ENCODE measurements at regions not wholly inside any gene's neighbourhood (a gene's known extent, or its start where the extent isn't known, plus 50 kb on each side); places are given as distances from the start of the nearest gene placed in this dataset.
"Not testable (repeated sequence)": the region's sequence is repeated elsewhere in the genome, so short reads cannot be mapped to it uniquely, and the experiment has no call there.

- DNase-seq = no peak
- WGBS, 3 donors = 83 to 91% (median 90%) methylated on average over 3 of the region's 3 CpGs
- Histone ChIP-seq H3K27ac (no peak overlapping the region), H3K4me3 (no peak overlapping the region), H3K4me1 (ENCODE audit: insufficient read depth) (no peaks in the 10 kb centered on the region), H3K27me3 (no peaks in the 10 kb centered on the region), H3K36me3 (no peaks in the 10 kb centered on the region), H3K9me3 (no peaks in the 10 kb centered on the region)
- intact Hi-C loops (cut with DNase I) = no loop called here
- no peak for TF ChIP-seq EP300 (IDR thresholded peaks at IDR 0.05)
- TF ChIP-seq CTCF (IDR thresholded peaks at IDR 0.05) = no peak
Observed at GRCh38 chr21:27036736-27037301, 69.9 kb upstream of the ADAMTS5 start.

- Histone ChIP-seq H3K27ac (no peak overlapping the region), H3K4me1 (ENCODE audit: insufficient read depth) (no peaks in the 10 kb centered on the region), H3K4me3 (no peak overlapping the region), H3K36me3 (no peaks in the 10 kb centered on the region), H3K9me3 (no peaks in the 10 kb centered on the region), H3K27me3 (no peaks in the 10 kb centered on the region)
- DNase-seq = no peak
- WGBS, 3 donors = 64 to 78% (median 71%) methylated on average over 4 of the region's 4 CpGs
- no peak for TF ChIP-seq POLR2A (IDR thresholded peaks at IDR 0.05)
- TF ChIP-seq CTCF (IDR thresholded peaks at IDR 0.05) = no peak
- no peak for TF ChIP-seq EP300 (IDR thresholded peaks at IDR 0.05)
- intact Hi-C loops (cut with DNase I) = no loop called here
Observed at GRCh38 chr21:27035791-27036190, 68.9 kb upstream of the ADAMTS5 start.

GRCh38 chr21:27034796-27035195 is 67.9 kb upstream of the ADAMTS5 start:
- no peaks in the 10 kb centered on the region for H3K9me3 ChIP-seq
- DNase-seq = no peak
- WGBS, 3 donors = 96 to 98% (median 97%) methylated on average over 1 of the region's 1 CpG
- H3K4me1 ChIP-seq (ENCODE audit: insufficient read depth) = no peaks in the 10 kb centered on the region
- no peak overlapping the region for H3K4me3 ChIP-seq
- no peaks in the 10 kb centered on the region for H3K27me3 ChIP-seq
- H3K36me3 ChIP-seq = no peaks in the 10 kb centered on the region
- TF ChIP-seq POLR2A (IDR thresholded peaks at IDR 0.05) (no peak), CTCF (IDR thresholded peaks at IDR 0.05) (no peak), EP300 (IDR thresholded peaks at IDR 0.05) (no peak)
- no peak overlapping the region for H3K27ac ChIP-seq
- intact Hi-C loops (cut with DNase I) = no loop called here

- H3K36me3 ChIP-seq = no peaks in the 10 kb centered on the region
- no peaks in the 10 kb centered on the region for H3K27me3 ChIP-seq
- TF ChIP-seq EP300 (IDR thresholded peaks at IDR 0.05) = no peak
- no peaks in the 10 kb centered on the region for H3K4me1 ChIP-seq (ENCODE audit: insufficient read depth)
- no peaks in the 10 kb centered on the region for H3K9me3 ChIP-seq
- intact Hi-C loops (cut with DNase I) = no loop called here
- WGBS, 3 donors = 65 to 78% (median 73%) methylated on average over 3 of the region's 3 CpGs
- peak in 1 of 5 donors; percentile 29 for DNase-seq
- H3K4me3 ChIP-seq = no peak overlapping the region
- H3K27ac ChIP-seq = no peak overlapping the region
Observed at GRCh38 chr21:27033471-27033870, 66.6 kb upstream of the ADAMTS5 start.

- DNase-seq = no peak
- intact Hi-C loops (cut with DNase I) = loop anchor here in 1 of 4 donors (10.0 kb wide), 1 partner anchor 1608 kb away; no protein-coding TSS in a partner anchor
- H3K4me3 ChIP-seq = no peak overlapping the region
- H3K27me3 ChIP-seq = no peaks in the 10 kb centered on the region
- H3K4me1 ChIP-seq (ENCODE audit: insufficient read depth) = no peaks in the 10 kb centered on the region
- 71 to 88% (median 81%) methylated on average over 1 of the region's 1 CpG for WGBS, 3 donors
- H3K27ac ChIP-seq = no peak overlapping the region
- no peaks in the 10 kb centered on the region for H3K9me3 ChIP-seq
- H3K36me3 ChIP-seq = no peaks in the 10 kb centered on the region
- TF ChIP-seq CTCF (IDR thresholded peaks at IDR 0.05) = no peak
- no peak for TF ChIP-seq EP300 (IDR thresholded peaks at IDR 0.05)
- TF ChIP-seq POLR2A (IDR thresholded peaks at IDR 0.05) = no peak
Observed at GRCh38 chr21:27026501-27026900, 59.6 kb upstream of the ADAMTS5 start.

- not testable (repeated sequence) for H3K36me3 ChIP-seq; DNase-seq; H3K27me3 ChIP-seq; H3K27ac ChIP-seq; H3K4me3 ChIP-seq; H3K9me3 ChIP-seq; H3K4me1 ChIP-seq (ENCODE audit: insufficient read depth)
- WGBS, 3 donors = 86 to 90% (median 86%) methylated on average over 10 of the region's 10 CpGs
- intact Hi-C loops (cut with DNase I) = loop anchor here in 1 of 4 donors (10.0 kb wide), 1 partner anchor 1609 kb away; no protein-coding TSS in a partner anchor
Observed at GRCh38 chr21:27025708-27026107, 58.8 kb upstream of the ADAMTS5 start.
